ENCODE measurements at regions not wholly inside any gene's neighbourhood (a gene's known extent, or its start where the extent isn't known, plus 50 kb on each side); places are given as distances from the start of the nearest gene placed in this dataset.
A peak's percentile ranks its signal among the peaks of the same experiment; 100 is the strongest.

DNA sequence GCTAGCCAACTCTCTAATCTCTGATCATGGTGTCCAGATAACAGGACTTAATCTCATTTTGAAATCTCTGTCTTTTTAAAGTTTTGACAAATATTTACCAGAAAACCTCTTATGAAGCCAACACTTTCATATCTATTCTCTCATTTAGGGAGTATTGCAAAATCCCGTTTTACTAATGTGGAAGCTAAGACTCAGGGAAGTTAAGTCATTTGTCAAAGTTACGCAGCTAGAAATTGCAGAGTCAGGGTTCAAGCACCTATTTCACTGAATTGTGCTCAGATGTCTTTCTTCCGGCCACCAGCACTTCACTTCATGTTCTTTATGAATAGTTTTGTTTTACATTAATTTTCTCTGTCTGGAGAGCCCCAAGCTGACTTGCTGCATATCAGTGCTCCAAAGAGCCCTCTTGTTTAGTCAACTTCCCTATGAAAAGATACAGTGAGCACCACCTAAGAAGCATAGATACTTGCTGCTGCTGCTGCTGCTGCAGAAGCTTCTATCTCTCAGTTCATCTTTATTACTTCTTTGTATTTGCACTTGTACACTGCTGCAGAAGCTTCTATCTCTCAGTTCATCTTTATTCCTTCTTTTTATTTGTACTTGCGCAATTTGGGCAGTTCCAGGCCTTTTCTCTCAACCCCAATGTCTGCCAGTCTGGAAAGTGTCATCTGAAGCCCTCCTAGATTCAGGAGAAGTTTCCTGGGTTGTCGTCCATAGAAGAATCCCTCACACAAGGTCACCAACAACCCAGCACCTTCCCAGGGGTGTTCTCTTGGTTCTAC, 329.7 kb downstream of the MAFB start:
- no peak for DNase-seq

DNA sequence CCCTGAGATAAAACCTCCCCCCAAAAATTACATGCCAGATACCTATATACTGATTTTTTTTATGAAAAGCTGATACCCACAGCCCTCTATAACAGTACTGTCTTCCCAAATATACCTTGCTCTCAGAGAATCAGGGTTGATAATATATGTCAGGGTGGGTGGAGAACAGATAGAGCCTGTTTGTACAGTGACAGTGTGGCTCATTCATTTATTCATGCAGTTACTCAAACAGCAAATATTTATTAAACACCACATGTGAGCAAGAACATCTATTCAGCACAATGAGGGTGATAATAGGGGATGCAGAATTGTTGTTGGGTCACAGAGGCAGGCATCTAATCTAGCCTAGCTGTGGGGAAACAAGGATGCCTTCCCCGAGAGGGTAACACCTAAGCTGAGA, 334.2 kb downstream of the MAFB start:
- DNase-seq = peak; percentile 1

DNA sequence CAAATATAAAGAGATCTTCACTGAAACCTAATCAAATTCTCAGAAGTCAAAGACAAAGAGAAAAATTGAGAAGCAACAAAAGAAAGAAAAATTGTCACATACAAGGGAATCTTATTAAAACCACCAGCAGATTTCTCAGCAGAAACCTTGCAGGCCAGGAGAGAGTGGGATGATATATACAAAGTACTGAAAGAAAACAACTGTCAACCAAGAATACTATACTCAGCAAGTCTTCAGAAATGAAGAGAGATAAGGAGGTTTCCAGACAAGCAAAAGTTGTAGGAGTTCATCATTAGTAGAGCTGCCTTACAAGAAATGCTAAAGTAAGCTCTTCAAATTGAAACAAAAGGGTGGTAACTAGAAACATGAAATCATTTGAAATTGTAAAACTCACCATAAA, 345.6 kb downstream of the MAFB start:
- DNase-seq = no peak

DNA sequence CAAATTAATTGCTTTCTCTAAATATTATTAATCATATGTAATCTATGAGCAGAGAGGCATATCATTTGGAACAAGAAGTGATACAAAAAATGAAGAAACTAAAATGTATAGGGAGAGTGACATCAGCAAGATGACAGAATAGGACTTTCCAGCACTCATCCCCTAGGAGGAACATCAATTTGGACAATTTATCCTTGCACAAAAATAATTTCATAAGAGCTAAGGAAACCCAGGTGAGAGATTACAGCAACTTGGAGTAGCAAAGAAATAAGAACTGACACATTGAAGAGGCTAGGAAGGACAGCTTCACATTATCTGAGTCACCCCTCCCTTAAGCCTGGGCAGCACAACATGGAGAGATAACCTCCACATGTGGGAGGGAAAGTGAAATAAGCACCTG, 347.5 kb downstream of the MAFB start:
- DNase-seq = no peak

DNA sequence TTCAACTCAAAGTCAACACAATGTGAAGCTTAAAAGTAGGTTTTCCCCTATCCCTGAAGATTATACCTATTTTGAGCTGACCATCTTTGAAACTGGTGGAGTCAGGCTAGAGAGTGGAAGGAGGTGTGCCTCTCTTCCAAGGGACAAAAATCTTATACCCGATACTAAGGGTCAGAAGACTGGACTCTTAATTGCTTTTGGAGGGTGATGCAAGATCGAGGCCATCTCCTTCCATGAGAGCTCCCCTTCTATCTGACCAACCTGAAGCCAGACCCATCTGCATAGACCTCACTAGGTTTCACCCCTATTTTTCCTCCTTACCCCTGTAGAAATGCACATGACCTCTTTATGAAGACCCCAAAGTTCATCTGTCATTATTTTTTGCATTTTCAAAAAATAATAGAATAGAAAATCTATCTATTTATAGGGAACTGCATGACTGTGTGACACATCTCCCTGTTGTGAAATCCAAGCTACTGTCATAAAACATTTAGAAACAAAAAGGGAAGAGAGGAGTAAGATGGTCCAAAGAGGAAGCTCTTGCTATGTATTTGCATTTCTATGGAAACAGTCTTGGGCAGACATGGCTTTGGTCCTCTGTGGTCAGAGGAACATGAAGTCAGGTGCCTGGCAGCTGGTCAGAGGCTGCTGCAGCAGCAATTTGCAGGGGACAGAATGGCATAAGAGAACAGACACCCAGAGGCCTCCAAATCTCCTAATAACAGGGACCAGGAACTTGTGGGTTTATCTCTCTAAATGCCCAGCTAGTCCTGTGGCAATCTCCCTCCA, 349.2 kb downstream of the MAFB start:
- no peak for DNase-seq

DNA sequence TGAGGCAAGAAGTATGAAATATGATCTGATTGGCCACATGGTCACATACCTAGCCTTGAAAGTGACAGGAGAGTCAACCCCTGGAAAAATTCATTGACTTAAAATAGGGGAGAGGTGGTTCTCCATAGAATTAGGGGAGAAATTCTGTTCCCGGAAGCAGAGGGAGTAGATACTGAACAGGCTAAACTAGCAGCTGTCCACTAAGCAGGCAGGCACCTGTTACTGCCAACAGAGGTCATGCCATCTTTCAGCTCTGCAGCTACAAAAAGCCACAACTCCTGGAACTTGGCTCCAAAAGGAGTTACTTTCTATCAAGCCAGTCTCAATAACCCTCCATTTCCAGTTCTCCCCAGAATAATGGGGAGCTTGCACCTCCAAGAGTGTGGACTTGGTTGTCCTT, 352.5 kb downstream of the MAFB start:
- peak; percentile 2 for DNase-seq

DNA sequence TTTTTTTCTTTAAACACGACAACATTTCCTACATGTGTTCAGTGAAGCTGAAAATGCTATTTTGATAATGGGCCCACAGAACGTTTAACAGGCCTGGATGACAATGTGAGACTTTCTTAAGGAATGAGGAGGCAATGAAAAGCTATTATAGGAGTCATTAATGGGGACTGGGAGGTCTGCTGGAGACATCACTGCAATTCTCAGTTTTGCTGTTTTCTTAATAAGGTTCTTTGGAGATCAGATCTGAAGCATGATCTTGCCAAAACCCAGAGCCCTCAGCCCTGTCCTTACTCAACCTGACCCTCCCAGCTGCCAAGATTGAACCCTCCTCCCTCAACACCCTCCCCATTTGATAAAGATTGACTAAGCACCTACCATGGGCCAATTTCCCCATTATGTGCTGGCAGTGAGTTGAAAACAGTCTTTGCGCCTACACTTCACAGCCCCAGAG, 353.1 kb downstream of the MAFB start:
- no peak for DNase-seq

DNA sequence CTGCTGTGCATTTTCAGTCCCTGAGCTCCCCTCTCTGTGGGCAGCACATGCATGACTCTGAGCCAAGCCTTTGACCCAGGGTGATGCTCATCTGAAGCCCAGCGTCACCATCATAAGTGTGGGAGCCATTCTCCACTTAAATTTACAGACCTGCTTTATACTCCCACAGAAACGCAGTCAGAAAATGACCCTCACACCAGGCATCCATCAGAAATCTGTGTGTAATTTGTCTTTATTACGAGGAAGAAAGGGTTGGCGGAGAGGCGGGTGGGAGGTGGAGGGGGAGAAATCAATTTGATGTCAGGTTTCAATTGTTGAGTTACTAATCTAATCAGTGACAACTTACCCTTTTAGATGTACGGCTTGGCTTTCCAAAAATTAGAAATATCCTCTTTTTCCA, 353.6 kb downstream of the MAFB start:
- peak; percentile 0 for DNase-seq

DNA sequence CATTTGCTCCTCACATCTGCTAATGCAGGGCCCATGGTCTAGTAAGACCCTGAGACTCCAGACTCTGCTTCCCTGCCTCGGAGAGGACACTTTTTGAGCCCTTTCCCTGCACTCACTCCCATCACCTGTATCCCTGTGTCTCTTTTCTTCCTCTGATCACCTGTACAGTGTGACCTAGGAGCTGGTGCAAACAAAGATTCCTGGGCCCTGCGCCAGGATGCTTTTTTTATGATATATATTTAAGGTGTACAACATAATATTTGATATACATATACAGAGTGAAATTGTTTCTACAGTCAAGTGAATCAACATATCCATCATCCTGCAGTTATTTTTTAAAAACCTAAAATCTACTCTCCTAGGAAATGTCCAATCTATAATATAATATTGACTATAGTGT, 355.4 kb downstream of the MAFB start:
- no peak for DNase-seq

DNA sequence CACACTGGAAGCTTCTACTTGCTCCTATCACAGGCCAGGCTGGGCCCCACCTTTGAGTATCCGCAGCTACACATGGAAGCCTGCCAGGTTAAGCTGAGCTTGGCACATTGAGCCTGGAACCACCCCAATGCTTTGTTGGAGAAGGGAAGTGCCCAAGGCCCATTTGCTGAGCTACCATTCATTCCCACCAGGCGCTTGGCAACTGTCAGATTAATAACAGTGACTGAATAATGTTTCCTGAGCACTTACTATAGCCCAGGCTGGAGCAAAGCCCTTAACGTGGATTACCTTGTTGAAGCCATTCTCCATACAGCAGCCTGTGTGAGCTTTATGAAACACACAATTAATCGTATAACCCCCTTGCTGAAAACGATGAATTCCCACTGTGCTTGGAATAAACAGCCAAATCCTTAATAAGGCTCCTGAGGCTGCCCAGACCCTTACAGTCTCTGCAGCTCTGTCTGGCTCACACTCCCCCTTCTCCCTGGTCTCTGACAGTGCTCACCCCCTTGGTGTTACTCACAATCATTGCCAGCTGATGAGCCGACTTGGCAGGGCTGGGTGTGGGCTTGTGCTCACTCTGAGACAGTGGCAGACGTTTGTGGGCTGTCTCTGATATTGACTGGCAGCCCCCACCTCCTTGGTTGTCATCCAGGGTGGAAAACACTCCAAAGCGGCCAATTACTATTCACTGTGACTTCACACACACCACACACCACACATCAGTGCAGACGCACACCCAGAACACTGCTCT, 357.1 kb downstream of the MAFB start:
- peak; percentile 57 for DNase-seq

DNA sequence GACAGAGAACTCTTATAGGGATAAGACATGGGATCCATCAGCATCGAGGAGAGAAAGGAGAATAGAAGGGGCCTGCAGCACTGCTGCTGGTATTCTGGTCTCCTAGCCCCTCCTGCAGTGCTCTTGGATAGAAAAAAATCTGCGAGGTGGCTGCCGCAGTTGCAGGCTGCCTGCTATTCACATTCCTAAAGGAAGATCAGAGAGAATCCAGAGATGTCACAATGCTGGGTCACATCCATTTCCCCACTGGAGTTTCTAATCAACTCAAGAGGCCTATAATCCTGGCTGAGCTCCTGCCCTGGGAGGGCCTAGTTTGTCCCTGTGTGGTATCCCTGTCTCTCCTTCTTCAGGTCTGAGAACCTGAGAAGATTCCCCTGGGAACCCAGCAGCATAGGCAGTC, 357.8 kb downstream of the MAFB start:
- no peak for DNase-seq

DNA sequence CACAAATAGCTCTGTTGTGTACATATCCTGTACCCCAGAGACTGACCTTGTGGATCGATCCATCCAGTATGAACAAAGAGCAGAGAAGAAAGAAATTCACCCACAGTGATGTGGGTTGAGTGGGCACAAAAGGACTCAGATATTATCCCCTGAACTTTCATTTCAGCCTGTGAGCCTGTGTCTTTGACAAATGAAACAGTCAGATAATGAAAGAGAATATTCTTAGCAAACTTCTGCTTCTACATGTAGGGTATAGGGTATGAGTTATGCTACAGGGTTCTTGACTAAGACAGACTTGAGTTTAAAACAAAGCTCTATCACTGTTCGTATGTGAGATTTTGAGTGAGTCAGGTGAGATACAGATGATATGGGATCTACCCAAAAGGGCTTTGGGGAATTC, 359.7 kb downstream of the MAFB start:
- no peak for DNase-seq

DNA sequence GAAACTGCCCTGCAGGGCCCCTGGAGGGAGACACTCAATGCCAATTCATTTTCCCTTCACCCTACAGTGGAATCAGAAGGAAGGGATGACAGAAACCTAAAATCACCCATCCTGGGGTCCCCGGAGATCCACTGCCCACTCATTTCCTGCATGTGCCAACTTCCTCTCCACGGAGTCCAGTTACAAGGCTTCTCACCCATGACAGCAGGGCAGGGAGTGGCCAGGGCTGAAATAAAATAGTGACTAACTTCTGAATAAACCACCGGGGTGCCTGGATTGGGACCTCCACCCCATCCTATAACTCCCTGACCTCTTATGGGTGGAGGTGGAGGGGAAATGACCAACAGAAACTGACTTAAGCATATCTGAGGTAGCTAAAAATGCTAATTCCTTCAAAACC, 362.3 kb downstream of the MAFB start:
- DNase-seq = no peak

DNA sequence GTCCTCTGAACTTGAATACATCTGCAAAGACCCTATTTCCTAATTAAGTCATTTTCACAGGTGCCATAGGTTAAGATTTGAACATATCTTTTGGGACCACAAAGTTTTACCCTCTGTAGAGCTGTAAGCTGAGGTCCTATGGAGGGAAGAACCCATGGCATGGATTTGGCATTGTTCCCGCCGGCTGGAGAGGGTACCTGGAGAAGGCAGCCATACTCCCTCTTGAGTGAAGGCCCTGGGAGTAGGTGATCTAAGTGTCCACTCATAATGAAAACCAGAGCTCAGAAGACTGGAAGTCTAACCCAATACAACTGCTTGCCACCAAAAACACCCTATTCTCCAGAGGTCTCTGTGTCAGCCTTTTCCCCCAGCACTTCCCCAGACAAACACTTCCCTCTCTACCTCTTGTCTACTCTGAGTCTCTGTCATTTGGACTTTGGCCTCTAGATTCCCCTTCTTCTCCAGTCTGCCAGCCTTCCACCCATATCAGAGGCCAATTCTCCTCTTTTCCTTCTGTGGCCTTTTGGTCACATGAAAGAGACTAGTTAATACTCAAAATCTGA, 363.9 kb downstream of the MAFB start:
- DNase-seq = no peak

DNA sequence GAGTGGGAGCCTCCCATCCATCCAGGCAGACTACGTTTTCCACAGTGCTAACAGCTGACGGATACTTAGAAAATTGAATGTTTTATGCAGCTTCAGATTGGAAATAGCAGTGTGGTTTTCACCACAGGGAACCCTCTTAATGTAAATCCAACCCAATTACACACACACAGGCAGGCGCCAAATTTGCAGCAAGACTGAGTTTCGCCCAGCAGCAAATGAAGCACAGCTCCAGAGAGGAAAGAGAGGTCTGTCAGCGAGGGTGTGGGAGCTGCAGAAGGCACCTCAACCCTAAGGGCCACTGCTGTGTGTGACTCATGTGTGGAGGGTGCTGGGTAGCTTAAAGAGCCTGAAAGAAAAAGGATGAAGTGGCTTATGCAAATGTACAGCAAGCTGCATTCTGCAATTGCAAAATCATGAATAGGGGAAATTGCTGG, 365.7 kb downstream of the MAFB start:
- peak; percentile 83 for DNase-seq

DNA sequence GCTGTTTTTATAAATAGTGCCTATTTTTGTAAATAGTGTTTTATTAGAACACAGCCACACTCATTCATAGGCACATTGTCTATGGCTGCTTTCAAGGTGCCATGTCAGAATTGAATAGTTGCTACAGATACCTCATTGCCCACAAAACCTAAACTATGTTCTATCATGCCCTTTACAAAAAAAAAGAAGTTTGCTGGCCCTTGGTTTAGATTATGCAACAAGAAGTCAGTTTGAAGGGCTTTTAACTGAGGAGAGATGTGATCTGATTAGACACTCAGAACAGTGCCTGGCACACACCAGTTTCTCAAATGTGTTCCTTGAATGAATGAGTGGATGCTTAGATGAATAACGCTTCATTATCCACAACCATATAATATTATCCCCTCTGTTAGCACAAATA, 366.1 kb downstream of the MAFB start:
- no peak for DNase-seq

DNA sequence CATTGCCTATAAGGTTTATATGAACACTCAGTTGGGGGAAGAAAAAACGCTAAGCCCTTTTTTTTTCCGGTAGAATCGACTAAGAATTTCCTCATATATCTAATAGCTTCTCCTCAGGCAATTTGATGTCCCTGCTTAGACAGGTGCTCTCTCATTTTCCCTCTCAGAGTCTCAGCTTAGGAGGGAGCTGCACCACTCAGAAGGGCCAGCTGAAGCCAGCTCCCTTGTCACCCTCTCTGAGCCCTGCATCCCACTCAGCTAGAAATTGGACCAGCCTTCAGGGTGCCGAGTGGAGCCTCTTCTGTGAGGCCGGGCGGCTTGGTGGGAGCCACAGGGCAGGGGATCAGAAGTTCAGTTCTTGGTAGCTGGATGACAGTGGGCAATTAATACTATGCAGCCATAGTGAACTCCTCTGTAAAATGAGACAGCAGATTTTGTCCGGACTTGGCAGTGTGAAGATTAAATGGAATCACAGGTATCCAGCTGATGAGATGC, 368.5 kb downstream of the MAFB start:
- DNase-seq = no peak

DNA sequence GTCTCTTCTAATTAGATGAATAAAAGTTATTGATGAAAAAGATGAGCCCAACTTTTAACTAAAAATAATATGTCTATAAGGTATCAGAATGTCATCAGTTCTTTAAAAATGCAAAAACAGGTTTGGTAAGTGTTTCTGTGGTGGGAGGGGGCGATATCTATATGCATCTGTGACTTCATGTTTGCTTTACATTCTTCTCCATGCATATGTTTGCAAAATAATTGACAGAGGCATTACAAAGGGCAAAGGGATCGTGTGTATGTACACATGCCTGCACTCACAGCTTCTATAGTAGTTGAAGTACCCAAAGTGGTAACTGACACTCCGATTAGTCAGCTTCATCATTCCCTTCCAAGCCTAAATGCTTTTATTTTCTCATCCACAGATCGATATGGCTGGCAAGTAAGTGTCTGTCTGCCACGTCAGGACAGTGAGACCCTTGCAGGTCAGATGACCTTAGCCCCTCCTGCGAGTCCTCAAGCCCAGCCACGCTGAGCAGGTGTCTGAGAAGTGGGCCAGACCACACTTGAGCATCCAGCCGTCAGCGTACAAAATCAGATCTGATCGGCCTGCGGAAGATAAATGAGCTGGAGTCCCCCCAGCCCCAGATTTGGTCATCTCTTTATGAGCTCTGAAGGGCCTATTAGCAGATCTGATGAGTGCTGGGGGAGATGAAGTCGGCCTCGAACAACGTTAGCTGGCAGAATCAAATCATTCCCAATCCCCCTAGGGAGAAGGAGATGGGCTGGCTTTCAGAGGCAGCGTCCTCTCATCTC, 369.1 kb downstream of the MAFB start:
- DNase-seq = peak; percentile 1

DNA sequence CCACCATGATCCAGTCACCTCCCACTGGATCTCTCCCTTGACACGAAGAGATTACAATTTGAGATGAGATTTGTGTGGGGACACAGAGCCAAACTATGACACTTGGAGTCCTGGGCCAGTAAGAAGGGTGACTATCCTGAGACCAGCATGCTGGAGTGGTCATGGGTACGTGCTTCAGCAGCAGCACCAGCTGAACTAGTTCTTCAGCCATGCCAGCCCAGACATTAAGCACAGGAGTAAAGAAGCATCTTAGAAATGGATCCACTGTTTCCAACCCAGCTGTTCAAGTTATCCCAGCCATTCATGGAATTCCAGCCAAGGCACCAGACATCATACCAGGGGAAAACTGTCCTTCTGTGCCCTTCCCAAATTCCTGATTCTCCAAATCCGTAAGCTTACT, 370.0 kb downstream of the MAFB start:
- no peak for DNase-seq

DNA sequence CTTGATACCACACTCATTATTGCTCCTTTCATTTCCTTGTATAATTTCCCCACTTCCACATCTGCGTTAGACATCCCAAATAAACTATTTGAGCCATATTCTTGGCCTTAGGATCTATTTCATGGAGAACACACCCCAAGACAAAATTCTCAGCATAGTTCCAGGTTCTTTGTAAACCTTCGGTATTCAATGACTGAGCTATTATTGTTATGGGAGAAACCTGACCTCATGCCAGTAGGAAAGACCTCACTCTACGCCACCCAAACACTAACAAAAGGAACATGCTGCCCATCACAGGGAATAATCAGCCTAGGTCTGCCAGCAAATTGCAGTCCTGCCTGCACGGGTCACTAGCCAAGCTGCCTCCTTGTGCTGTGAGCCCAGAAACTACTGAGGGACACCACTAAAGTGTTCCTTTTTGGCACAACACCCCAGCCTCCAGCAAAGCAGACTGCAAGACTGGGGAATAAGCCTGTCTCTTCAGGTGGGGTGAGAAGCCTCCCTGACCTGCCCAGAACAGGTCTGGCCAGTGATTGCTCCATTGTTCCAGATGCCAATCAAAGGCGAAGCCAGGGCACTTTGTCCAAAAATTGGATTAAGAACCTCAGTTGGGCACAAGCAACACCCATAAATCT, 371.8 kb downstream of the MAFB start:
- DNase-seq = no peak

DNA sequence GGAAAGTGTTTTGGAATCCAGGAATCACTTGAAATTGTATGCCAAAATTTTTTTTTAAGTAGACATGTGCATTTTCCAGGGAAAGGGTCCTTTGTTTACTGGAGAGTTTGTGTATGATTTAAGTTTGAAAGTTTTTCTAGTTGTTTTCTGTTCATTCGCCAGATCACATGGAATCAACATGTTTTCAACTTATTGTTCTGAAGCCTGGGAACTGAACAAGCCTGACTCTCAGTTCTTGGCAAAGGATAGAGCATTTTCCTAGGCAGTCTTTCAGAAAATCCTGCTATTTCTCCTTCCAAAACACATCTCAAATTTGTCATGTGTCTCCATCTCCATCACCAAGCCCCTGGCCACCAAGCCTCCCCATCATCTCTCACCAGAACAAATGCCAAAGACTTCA, 374.8 kb downstream of the MAFB start:
- no peak for DNase-seq

DNA sequence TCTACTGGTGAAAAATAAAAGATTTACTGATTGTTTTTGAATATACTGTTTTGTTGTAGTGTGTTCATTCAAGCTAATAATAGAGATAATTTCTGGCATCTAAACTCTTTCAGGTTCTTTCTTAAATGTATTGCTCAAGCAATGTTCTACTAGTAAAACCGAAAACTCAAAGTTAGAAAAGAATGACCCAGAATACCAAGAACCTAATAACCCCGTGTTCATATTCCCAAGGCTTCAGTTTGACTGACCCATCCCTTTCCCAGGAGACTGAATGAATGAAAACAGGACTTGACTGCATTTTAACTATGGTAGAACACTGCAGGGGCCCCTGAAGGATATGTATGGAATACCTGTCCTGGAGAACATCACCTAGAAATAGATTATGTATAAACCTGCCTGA, 375.3 kb downstream of the MAFB start:
- DNase-seq = no peak

Measured in NCI-H69 (cell line).